HS-5 (cell line): ENCODE measurements at regions not wholly inside any gene's neighbourhood (a gene's known extent, or its start where the extent isn't known, plus 50 kb on each side); places are given as distances from the start of the nearest gene placed in this dataset.
"Not testable (repeated sequence)": the region's sequence is repeated elsewhere in the genome, so short reads cannot be mapped to it uniquely, and the experiment has no call there.

Experiments used
- DNase-seq: peaks from one replicate; pipeline ENCODE4 v3.0.0-alpha.2; 2012; ENCODE audit warnings: low read depth

- no peak for DNase-seq
Measured at GRCh38 chr15:69601711-69602504, 149.3 kb downstream of the RPLP1 start.

DNA sequence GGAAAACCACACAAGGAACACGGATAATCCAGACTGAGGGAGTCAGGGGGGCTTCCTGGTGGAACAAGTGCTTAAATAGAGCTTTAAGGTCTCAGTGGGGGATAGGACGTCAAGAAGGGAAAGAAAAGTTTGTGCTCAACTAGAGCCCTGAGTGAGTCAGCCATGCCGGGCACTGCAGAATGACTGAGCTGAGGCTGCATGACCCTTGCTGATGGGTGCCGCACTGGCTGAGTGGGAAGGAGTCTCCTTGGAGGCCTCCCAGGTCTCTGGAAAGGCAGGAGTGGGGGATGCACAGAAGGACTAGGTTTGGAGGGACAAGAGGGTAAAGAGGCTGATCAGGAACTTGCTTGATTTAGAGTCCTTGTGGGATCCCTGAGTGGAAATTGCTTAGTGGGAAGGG lies 150.3 kb downstream of the RPLP1 start:
- no peak for DNase-seq

DNA sequence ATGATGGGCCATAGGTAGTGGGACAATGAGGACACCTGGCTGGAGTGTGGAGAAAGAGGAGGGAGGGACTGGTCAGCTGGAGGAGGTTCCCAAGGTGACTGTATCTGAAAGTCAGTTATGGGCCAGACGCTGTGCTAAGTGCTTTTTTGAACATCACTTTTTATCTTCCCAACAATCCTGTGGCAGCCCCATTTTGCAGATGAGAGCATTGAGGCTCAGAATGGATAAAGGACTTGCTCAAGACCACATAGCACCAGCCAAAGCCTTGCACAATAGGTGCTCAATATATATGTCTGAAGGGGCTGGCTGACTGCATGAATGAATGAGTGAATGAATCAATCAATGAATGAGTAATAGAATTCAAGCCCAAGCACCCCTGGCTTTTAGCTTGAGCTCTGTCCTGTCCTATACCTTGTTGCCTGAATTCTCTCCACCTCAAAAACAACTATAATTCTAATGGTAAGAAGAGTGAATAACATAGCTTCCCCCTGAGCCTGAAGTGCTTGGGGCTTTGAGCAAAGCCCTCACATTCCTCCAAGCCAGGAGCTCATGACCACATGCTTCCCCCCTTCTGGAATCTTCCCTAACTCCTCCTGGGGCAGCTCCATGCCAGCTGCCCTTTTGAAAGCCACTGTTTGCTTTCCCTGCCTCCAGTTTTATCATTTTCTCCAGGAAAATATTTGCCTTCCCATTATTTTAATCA lies 150.9 kb downstream of the RPLP1 start:
- DNase-seq = no peak

DNA sequence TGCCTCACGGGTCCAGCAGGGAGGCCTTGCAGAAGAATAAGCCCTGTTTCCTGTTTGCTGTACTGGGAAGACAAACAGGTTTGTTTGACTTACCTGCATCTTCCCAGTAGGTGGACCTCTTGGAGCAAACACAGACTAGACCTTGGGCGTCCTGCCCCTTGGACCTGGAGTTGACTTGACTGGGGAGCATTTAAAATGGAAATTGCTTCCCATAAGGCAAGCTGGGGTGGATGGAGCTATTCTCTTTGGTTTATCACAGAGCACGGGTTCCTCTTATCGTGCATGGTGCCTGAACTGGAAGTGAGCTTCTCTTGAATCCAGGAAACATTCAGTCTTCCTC lies 151.4 kb downstream of the RPLP1 start:
- DNase-seq = no peak

DNA sequence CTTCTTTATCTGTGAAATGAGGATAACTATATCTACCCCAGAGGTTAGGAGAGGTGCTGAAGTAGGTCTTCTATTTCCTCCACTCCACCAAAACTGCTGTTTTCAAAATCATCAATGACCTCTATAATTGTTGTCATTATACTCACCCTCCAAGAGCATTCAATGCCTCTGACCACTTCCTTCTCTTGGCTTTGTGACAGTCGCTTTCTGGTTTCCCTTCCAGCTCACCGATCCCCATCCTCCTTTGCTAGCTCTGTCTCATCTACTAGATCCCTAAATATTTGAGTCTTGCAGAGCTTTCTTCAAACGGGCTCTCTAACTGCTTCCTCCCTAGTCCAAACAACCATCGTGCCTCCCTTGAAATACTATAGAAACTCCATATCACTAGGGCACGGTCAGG lies 153.5 kb downstream of the RPLP1 start:
- DNase-seq = no peak

DNA sequence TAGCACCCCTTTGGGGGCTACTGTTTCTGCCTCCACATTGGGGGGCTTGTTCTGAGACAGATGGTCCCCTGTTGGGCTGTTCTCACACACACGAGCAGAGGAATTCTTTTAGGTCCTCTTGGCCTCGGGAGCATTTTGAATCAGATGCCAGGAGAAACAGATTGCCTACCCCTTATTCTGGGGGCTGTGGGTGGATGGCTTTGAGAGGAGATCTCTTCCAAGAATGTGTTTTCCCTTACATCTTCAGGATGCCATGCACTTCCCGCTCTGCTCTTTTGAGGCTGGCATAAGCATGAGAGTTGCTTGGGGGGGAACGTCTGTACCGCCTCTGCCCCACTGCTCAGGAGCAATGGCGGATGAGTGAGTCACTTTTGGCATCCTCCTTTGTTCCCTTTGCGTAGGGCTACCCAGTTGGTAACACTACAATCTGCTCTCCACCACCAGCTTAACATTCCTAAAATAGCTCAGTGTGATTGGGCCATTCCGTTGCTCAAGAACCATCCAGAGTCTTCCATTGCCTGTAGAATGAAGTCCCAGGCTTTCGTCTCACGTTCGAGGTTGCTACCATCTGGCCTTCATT lies 154.4 kb downstream of the RPLP1 start:
- DNase-seq = no peak

DNA sequence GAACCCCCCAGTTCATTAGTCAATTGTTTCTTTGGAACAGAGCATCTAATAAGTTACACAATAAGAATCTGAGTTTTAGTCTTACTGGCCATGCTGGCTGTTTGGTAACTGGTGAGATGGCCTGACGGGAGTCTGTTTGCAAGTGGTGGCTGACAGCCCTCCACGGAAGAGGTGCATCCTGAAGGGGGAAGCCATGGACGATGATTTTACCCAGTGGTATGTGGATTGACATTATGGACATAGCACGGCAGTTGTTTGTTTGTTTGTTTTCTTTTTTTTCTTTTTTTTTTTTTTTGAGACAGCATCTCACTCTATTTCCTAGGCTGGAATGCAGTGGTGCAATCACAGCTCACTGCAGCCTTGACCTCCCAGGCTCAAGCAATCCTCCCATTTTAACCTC lies 156.0 kb downstream of the RPLP1 start:
- no peak for DNase-seq

DNA sequence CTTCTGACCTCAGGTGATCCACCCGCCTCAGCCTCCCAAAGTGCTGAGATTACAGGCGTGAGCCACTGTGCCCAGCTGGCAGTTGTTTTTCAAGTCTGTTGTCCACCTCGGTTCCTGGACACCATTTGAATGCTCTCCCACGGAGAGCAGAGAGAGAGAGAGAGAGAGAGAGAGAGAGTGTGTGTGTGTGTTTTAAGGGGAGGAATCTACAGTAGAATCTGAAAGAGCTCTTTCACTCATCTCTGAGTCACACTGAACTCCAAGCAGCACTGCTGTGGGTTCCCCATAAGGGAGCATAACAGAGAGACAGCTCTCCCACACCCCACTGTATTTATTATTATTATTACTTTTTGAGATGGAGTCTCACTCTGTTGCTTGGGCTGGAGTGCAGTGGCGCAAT lies 156.6 kb downstream of the RPLP1 start:
- DNase-seq = no peak

DNA sequence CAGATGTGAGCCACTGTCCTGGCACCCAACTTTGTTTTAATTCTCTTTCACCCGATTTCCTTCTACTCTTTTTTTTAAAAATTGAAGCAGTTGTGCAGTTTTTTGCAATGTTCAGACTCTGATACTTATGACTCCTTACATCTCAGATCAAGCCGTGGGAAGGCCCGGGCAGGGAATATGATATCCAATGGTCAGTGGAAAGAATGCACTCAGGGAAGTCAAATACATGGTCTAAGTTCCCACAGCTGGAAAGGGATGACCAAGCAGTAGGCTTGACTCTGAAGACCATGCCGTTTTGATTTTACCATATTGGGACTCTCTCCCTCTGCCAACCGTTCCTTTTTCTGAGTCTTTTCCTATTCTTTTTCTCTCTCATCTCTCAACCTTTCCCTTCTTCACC lies 157.2 kb downstream of the RPLP1 start:
- no peak for DNase-seq

DNA sequence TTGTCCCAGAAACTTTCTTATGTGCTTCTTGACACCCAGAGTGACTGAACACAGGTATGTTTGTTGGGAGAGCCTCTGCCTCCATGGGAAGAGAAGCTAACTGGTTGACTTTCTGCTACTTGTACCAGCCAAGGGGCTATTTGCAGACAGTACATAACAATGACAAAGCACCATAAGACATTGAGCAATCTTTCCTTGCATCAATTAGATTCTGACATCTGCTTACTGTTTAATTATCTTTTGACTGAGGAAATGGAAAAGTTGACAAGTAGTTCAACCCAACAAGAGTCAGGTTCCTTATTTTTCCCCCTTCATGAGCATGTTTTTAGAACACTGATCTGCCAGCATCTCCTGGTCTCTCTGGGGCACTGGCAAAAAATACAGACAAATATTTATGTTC lies 157.7 kb downstream of the RPLP1 start:
- no peak for DNase-seq

DNA sequence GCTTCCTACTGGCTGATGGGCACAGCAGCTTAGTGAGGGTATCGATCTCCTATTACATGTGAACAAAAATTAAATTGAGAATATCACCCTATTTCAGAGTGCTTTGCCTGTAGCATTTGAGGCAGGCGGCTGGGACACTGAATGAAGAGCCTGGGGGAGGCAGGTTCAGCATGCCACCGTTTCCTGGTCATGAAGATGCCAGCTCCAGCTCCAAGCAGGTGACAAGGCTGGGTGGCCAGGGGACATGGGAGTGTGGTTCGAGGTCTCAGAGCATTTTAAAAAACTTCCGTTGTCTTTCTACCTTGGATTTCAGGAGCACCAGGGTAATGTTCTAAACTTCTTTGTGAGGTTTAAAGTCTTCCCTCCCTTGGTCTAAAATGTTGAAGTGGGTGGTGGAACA lies 158.2 kb downstream of the RPLP1 start:
- no peak for DNase-seq

- no peak for DNase-seq
Measured at GRCh38 chr15:69612112-69612511, 159.5 kb downstream of the RPLP1 start.

DNA sequence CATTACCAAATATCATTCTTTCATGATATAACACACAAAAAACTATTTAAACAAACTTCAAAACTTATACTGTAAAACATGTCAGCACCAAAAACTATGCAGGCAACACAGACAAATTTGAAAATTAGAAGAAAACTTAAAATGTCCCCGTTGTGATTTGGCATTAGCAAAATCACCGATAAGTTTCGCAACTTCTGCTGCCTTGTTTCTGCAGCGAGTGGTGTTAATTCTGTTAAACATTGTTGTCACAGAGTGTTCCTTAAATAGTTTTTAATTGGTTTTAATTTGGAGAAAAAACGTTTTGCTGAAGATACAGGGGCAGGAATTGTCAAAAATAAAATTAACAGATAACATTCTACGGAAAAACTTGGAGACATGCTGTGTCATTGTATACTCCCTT lies 160.6 kb downstream of the RPLP1 start:
- DNase-seq = no peak

DNA sequence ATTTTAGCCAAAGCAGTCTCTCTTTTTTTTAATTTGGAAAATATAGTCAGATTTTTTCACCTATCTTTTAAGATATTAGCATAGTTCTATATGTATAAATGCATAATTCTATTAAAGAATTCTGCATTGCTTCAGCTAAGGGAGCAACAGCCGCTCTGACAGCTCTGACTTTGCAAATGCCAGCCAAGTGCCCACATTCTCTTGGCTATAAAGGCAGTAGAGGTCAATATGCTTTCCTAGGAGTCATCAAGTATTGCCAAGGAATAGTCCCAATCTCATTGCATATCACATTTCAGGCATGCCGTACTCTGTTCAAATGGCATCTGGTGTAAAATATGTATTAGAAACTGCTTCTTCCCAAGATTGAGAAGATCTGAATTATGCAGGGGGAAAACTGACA lies 161.4 kb downstream of the RPLP1 start:
- no peak for DNase-seq

- DNase-seq = no peak
Measured at GRCh38 chr15:69615736-69616135, 163.1 kb downstream of the RPLP1 start.

- DNase-seq = no peak
Measured at GRCh38 chr15:69616558-69616957, 163.9 kb downstream of the RPLP1 start.

DNA sequence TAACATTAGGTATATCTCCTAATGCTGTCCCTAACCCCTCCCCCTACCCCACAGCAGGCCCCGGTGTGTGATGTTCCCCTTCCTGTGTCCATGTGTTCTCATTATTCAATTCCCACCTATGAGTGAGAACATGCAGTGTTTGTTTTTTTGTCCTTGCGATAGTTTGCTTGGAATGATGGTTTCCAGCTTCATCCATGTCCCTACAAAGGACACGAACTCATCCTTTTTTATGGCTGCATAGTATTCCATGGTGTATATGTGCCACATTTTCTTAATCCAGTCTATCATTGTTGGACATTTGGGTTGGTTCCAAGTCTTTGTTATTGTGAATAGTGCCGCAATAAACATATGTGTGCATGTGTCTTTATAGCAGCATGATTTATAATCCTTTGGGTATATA lies 164.5 kb downstream of the RPLP1 start:
- not testable (repeated sequence) for DNase-seq

- no peak for DNase-seq
Measured at GRCh38 chr15:69623392-69624154, 171.0 kb downstream of the RPLP1 start.

GRCh38 chr15:69624155-69624520 lies 171.5 kb downstream of the RPLP1 start:
- no peak for DNase-seq

DNA sequence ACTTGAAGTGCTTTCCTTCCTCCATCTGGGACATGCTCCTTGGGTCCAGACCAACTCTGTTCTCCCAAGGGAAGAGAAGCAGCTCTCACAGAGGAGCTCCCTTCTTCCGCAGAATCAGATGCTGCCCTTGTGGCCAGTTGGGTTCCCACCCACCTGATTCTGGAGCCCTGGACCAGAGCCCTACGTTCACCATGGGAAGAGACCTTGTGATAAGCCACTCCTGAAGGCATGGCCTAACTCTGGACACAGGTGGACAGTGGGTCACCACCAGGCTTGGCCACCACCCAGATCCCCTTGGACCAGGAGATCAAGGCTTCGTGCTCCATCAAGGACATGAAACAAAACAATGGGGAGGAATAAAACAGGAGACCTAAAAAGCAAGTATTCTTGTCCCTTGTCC lies 172.2 kb downstream of the RPLP1 start:
- DNase-seq = no peak

DNA sequence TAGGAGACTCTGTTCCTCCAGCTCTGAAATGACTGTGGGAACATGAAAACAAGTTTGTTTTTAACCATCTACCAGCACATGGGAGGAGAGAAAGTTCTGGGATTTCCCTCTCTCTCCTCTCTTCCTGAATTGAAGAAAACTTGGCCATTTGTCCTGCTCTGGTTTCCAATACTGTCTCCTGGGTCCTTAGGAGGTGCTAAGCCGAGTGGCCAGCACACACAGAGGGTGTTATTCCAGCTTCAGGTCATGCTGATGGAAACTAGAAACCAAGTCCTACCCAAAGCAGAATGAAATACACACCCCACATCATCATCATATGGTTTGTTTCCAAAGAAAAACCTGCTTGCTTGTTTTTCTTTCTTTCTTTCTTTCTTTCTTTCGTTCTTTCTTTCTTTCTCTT lies 172.7 kb downstream of the RPLP1 start:
- no peak for DNase-seq

GRCh38 chr15:69626095-69627066 lies 173.8 kb downstream of the RPLP1 start:
- no peak for DNase-seq
